CD4-positive, alpha-beta T cell (primary cell): ENCODE measurements at regions not wholly inside any gene's neighbourhood (a gene's known extent, or its start where the extent isn't known, plus 50 kb on each side); places are given as distances from the start of the nearest gene placed in this dataset.

ENCODE experiments used
- ATAC-seq: fragments of 200-7000 bp; cut with Tn5 transposase; one replicate; pipeline ENCODE4 v1.10.0; 2022; ENCODE audit warnings: mild to moderate bottlenecking; ENCODE audit not compliant: poor library complexity
- CTCF ChIA-PET: fragments of 350-600 bp; sonication (Branson Sonifier 250); formaldehyde crosslinking; loops from one replicate; lab custom pipeline; 2021; ENCODE audit warnings: antibody characterized with exemption, inconsistent platforms; lab: Charles Lee
- POLR2A ChIA-PET: fragments of 350-600 bp; sonication (Branson Sonifier 250); formaldehyde crosslinking; loops from one replicate; lab custom pipeline; 2021; ENCODE audit warnings: antibody characterized with exemption, inconsistent platforms; lab: Charles Lee
- DNase-seq, 14 experiments: peaks; one replicate each; pipeline ENCODE4 v3.0.0-alpha.2; 2013 to 2020; ENCODE audit warnings: mixed read lengths in 2 of 14
- H3K27ac ChIP-seq, 2 donors: one replicate each; pipeline versions ENCODE4 v1.5.1 to v1.7.0; 2013; ENCODE audit warnings: low read length in 2 of 2, low read depth in 1 of 2, mild to moderate bottlenecking in 1 of 2
- H3K27me3 ChIP-seq, 2 experiments: 1 replicate in 1 of 2; 2 replicates in 1 of 2; pipeline versions ENCODE4 v1.6.1 to v1.7.0; 2013; ENCODE audit warnings: low read length in 2 of 2, control low read depth in 1 of 2, mild to moderate bottlenecking in 1 of 2, moderate library complexity in 1 of 2; ENCODE audit not compliant: insufficient read depth in 2 of 2, control insufficient read depth in 1 of 2
- H3K36me3 ChIP-seq: one replicate; pipeline ENCODE4 v1.6.1; 2013; ENCODE audit warnings: low read length, control low read depth; ENCODE audit not compliant: insufficient read depth
- H3K4me1 ChIP-seq: one replicate; pipeline ENCODE4 v1.6.1; 2013; ENCODE audit warnings: low read length, control low read depth; ENCODE audit not compliant: insufficient read depth
- H3K4me3 ChIP-seq: one replicate; pipeline ENCODE4 v1.5.1; 2013; ENCODE audit warnings: mild to moderate bottlenecking, low read length, moderate library complexity
- H3K9me3 ChIP-seq, 2 experiments: 1 replicate in 1 of 2; 2 replicates in 1 of 2; pipeline versions ENCODE4 v1.6.1 to v1.7.0; 2013; ENCODE audit warnings: low read length in 2 of 2, mild to moderate bottlenecking in 2 of 2, control low read depth in 1 of 2, moderate library complexity in 1 of 2; ENCODE audit not compliant: control insufficient read depth in 1 of 2, insufficient read depth in 1 of 2
- H3K27ac Mint-ChIP-seq: one replicate; pipeline ENCODE4 v1.8.0; 2020; ENCODE audit warnings: mixed read lengths
- H3K27me3 Mint-ChIP-seq: one replicate; pipeline ENCODE4 v1.8.0; 2021; ENCODE audit warnings: mixed read lengths
- H3K36me3 Mint-ChIP-seq: one replicate; pipeline ENCODE4 v1.8.0; 2021; ENCODE audit warnings: low read depth, mixed read lengths
- H3K4me1 Mint-ChIP-seq: one replicate; pipeline ENCODE4 v1.8.0; 2021; ENCODE audit warnings: low read depth, mixed read lengths
- H3K4me3 Mint-ChIP-seq: one replicate; pipeline ENCODE4 v1.8.0; 2020; ENCODE audit warnings: mild to moderate bottlenecking, mixed read lengths
- H3K9me3 Mint-ChIP-seq: one replicate; pipeline ENCODE4 v1.8.0; 2020; ENCODE audit warnings: mixed read lengths
- CTCF ChIP-seq: fragments of 200-600 bp; IDR thresholded peaks from one replicate; pipeline ENCODE4 v1.8.0; 2022; ENCODE audit warnings: antibody characterized with exemption, mild to moderate bottlenecking
- intact Hi-C, 2 experiments: fragments of 100-400 bp; cut with DNase I in 1 of 2; cut with micrococcal nuclease in 1 of 2; formaldehyde crosslinking; loops; one replicate each; pipeline versions ENCODE4 v1.15.1 to v1.9.0; 2023 to 2025; cut with DNase I, micrococcal nuclease

- H3K27me3 ChIP-seq, result no peaks in the 10 kb centered on the region
- no peak overlapping the region for H3K4me3 ChIP-seq
- no peaks in the 10 kb centered on the region for H3K4me1 ChIP-seq
- ChIA-PET CTCF (no interaction called here), POLR2A (no interaction called here)
- ATAC-seq (no peak), DNase-seq (no peak)
- Mint-ChIP-seq H3K27ac (no peak overlapping the region), H3K4me1 (no peaks in the 10 kb centered on the region), H3K27me3 (no peaks in the 10 kb centered on the region), H3K9me3 (peaks cover 6% of the 10 kb centered on the region), H3K4me3 (no peak overlapping the region), H3K36me3 (no peaks in the 10 kb centered on the region)
- TF ChIP-seq CTCF, result no peak
- no peaks in the 10 kb centered on the region for H3K36me3 ChIP-seq
- intact Hi-C loops, result no loop called here
- no peak overlapping the region for H3K27ac ChIP-seq
- H3K9me3 ChIP-seq, result no peaks in the 10 kb centered on the region
Measured at GRCh38 chr13:50412046-50412617, 396.9 kb downstream of the KCNRG start.

- ATAC-seq (no peak), DNase-seq (no peak)
- no peak overlapping the region for H3K27ac Mint-ChIP-seq
- H3K9me3 ChIP-seq, result no peaks in the 10 kb centered on the region
- no peak overlapping the region for H3K4me3 Mint-ChIP-seq
- H3K27me3 Mint-ChIP-seq, result no peaks in the 10 kb centered on the region
- peaks cover 6% of the 10 kb centered on the region for H3K9me3 Mint-ChIP-seq
- ChIA-PET POLR2A (no interaction called here), CTCF (no interaction called here)
- H3K4me1 Mint-ChIP-seq, result no peaks in the 10 kb centered on the region
- no peaks in the 10 kb centered on the region for H3K36me3 Mint-ChIP-seq
- H3K36me3 ChIP-seq, result no peaks in the 10 kb centered on the region
- H3K27me3 ChIP-seq, result no peaks in the 10 kb centered on the region
- no peak for TF ChIP-seq CTCF
- no peaks in the 10 kb centered on the region for H3K4me1 ChIP-seq
- intact Hi-C loops, result no loop called here
- H3K4me3 ChIP-seq, result no peak overlapping the region
- no peak overlapping the region for H3K27ac ChIP-seq
Measured at GRCh38 chr13:50414640-50415039, 399.4 kb downstream of the KCNRG start.

- no peak overlapping the region for H3K4me3 Mint-ChIP-seq
- no peak for DNase-seq
- no peaks in the 10 kb centered on the region for H3K4me1 ChIP-seq
- intact Hi-C loops, result no loop called here
- CTCF ChIA-PET, result no interaction called here
- H3K4me1 Mint-ChIP-seq, result no peaks in the 10 kb centered on the region
- no peak overlapping the region for H3K27ac ChIP-seq
- H3K27me3 ChIP-seq, result no peaks in the 10 kb centered on the region
- no peak for ATAC-seq
- peaks cover 6% of the 10 kb centered on the region for H3K9me3 Mint-ChIP-seq
- H3K36me3 ChIP-seq, result no peaks in the 10 kb centered on the region
- no peaks in the 10 kb centered on the region for H3K36me3 Mint-ChIP-seq
- H3K4me3 ChIP-seq, result no peak overlapping the region
- POLR2A ChIA-PET, result no interaction called here
- H3K27me3 Mint-ChIP-seq, result no peaks in the 10 kb centered on the region
- no peak for TF ChIP-seq CTCF
- H3K9me3 ChIP-seq, result no peaks in the 10 kb centered on the region
- H3K27ac Mint-ChIP-seq, result no peak overlapping the region
Measured at GRCh38 chr13:50415428-50415827, 400.2 kb downstream of the KCNRG start.
